GM21360 (cell line): ENCODE measurements at regions not wholly inside any gene's neighbourhood (a gene's known extent, or its start where the extent isn't known, plus 50 kb on each side); places are given as distances from the start of the nearest gene placed in this dataset.
A peak's percentile ranks its signal among the peaks of the same experiment; 100 is the strongest.
"Not testable (repeated sequence)": the region's sequence is repeated elsewhere in the genome, so short reads cannot be mapped to it uniquely, and the experiment has no call there.

Experiments
- ATAC-seq: cut with Tn5 transposase; IDR thresholded peaks from one replicate; pipeline ENCODE4 v1.9.1; 2021; ENCODE audit warnings: mild to moderate bottlenecking, moderate library complexity; ENCODE audit not compliant: unreplicated experiment

DNA sequence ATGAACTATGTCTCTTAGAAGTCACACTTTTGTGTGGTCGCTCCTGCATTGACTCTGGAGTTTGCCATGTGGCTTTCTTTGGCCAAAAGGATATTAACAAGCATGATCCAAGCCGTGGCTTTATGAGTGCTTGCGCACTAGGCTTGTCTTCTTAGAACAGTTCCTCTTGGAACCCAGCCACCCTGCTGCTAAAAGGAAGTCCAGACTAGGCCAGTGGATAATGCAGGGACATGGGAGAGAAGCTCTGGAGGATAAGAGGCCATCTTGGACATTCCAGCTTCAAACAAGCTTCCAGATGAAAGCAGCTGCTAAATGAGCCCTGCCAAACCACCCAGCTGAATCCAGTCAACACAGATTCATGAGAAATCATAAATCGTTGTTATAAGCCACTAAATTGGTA lies 346.4 kb downstream of the CDC5L start:
- ATAC-seq, result no peak

- ATAC-seq, result peak; percentile 35
Observed at GRCh38 chr6:44734886-44735629, 347.6 kb downstream of the CDC5L start.

GRCh38 chr6:44735630-44735963 lies 348.1 kb downstream of the CDC5L start:
- peak; percentile 66 for ATAC-seq

DNA sequence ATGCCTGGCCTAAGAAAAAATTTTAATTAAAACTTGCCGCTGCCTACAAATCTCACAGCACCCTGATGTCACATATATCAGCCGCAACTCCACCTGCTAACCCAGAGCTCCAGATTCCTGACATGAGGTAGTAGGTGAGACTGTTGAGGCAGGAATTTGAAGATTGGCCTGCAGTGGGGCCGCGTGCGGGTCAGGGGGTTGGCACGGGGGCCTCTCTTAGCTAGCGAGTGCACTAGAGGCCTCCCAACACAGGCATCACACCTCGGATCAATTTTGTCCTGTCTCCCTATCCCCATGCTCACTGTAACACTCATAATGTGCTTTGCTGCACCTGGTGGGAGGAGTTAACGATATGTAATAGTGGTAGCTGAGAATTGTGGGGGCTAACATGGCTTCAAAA lies 349.8 kb downstream of the CDC5L start:
- no peak for ATAC-seq

GRCh38 chr6:44737829-44738528 lies 350.5 kb downstream of the CDC5L start:
- ATAC-seq, result no peak

DNA sequence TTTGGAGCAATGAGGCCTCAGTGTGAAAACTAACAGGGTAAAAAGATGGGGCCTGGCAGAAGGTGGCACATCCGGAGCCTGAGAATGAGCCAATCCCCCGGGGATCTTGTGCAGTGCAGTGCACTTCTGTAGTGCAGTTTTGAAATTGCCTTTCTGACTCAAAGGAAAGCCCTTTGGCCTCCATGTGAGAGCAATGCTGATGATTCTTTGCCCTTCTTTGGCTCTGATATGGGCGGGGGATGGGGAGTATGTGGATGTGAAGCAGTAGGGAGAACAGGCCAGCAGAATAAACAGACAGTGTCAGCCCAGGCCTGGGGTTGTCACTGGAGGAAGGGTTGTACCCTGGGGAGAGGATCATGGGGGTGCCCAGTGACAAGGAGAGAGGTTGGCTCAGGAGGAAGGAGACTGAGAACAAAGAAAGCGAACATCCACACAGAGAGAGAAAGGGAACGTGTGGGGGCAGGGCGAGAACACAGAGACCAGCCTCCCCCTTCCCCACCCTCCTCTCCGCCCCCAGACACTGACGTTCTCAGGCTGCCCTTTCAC lies 351.2 kb downstream of the CDC5L start:
- no peak for ATAC-seq

DNA sequence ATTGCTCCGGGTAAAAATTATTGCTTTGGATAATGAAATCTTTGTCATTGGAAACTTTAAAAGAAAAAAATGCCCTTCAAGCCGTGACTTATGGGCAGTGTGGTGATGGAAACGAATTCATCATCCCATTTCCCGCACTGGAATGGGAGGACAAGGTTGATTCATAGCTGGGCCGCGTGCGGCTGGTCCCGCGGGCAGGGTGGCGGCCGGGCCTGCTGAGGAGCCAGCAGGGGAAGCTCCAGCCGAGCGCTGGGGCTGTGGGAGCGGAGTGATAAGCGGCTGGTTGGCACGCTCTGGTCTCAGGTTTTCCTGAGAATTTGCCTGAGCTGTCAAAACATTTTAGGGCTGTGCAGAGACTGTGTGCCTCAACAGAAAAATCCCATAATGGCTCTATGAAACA lies 351.7 kb downstream of the CDC5L start:
- ATAC-seq, result no peak

DNA sequence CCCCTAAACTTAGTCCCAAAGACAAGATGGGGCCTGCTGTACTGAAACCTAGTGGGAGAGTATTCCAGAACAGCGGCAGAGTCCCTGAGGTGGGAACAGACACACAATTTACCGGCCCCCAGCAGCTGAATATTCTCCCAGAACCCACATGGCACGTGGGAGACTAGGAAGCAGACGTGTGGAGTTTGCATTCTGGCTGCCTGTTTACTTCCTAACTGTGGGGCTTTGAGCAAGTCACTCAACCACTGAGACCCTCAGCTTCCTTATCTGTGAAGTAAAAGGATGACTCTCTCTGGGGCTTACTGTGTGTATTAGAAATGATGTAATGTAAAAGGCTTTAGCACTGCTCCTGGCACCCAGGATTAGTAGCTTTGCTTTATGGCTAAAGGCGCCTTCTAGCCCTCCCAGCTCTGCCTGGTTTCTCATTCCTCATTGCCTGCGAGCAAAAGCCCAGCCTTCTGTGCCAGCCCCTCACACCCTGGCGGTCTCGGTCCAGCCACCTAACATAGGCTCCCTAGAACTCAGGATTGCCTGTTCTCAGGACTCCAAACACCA lies 353.1 kb downstream of the CDC5L start:
- no peak for ATAC-seq

DNA sequence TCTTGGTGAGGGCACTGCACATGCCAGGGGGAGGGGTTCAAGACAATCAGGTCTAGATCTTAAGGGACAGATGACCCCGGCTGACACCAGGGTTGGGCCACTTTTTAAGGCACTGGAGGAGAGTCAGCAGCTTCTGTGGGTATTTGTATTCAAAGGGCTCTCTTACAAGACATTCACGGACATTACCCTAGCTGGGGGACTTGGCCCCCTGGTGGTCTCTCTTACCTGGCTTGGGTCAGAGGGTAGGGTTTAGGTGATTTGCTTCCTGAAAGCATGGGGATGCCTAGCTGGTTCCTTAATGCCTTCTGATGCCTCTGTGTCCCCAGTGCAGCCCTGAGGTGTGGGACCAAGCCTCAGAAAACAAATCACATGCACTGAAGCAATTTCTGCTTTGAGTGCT lies 354.7 kb downstream of the CDC5L start:
- no peak for ATAC-seq

GRCh38 chr6:44742828-44743372 lies 355.4 kb downstream of the CDC5L start:
- ATAC-seq, result no peak

- not testable (repeated sequence) for ATAC-seq
Observed at GRCh38 chr6:44760116-44760515, 372.6 kb downstream of the CDC5L start.

DNA sequence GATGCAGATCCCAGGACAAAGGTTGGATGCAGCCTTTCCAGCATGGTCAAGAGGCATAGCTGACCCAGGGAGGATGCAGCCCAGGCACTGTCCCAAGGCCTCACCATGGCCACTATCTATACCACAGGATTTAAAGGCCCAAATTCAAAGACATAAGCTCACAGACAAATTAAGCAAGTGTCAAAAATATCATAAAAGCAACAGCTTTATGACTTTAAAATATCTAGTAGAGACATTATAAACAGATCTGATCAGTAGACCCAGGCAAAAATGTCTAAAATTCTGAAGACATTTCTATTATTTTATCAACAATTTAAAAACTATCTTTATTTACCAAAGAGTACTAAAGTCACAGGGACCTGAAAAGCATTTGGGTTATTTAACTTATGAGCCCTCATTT lies 373.5 kb downstream of the CDC5L start:
- no peak for ATAC-seq

DNA sequence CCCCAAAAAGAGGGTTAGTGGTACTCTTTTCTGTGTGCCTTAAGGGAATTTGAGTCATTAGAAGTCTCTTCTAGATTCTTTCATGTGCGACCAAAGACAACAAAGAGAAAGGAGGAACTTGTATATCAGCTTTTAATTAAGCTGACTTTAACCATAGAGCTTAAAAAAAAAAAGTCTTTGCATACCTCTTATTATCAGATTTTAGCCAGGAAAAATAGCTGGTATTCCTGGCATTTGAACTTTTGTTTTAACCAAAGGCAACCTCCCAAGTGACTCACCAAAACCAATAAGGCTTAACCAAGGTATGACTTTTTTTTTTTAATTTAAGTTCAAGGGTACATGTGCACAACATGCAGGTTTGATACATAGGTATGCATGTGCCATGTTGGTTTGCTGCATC lies 375.0 kb downstream of the CDC5L start:
- ATAC-seq, result no peak

DNA sequence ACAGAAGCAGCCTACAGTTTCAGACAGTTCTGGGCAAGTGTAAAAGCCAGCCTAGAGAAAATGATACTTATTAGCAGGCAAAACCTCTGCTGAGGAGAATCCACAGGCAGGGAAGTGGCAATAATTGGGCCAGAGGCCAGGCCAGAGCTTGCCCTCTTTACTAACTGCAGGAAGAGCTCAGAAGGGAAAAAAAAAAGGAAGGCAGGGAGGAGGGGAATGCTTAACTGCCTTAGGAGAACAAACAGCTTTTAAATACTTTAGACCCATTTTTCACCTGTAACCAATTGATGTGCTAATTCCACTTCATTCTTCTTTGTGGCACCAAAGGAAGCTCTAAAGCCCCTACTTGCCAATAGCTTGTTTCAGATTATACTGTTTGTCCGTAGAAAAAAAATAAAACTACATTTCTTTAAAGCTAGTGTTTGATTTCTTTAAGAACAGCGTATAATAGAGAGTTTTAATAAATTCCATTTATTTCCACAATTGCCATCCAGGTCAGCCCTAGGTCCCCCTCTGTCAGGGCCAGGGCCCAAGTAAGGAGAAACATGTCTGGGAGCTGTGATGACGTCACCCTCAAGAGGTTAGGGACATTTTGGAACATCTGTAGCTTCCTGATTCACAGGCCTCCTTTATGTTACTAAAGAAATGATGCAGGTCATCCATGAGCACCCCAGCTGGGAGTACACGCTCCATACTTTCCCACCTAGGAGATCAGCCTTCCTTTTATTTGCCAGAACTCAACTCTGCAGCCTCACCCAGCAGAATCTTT lies 384.3 kb downstream of the CDC5L start:
- no peak for ATAC-seq

- ATAC-seq, result no peak
Observed at GRCh38 chr6:44772838-44773237, 385.3 kb downstream of the CDC5L start.

GRCh38 chr6:44775121-44775520 lies 387.6 kb downstream of the CDC5L start:
- ATAC-seq, result no peak

- ATAC-seq, result no peak
Observed at GRCh38 chr6:44776344-44776743, 388.8 kb downstream of the CDC5L start.

- no peak for ATAC-seq
Observed at GRCh38 chr6:44778513-44778912, 391.0 kb downstream of the CDC5L start.
